SKM-1 treated with dmso at 0.1 percent for 144 hours (cell line): ENCODE measurements at regions not wholly inside any gene's neighbourhood (a gene's known extent, or its start where the extent isn't known, plus 50 kb on each side); places are given as distances from the start of the nearest gene placed in this dataset.

Experiments
- DNase-seq: peaks from one replicate; lab custom pipeline; 2025; ENCODE audit not compliant: unreplicated experiment; lab: John Stamatoyannopoulos, UW

GRCh38 chr13:109670776-109671175, 115.6 kb downstream of the IRS2 start:
- DNase-seq, result no peak

DNA sequence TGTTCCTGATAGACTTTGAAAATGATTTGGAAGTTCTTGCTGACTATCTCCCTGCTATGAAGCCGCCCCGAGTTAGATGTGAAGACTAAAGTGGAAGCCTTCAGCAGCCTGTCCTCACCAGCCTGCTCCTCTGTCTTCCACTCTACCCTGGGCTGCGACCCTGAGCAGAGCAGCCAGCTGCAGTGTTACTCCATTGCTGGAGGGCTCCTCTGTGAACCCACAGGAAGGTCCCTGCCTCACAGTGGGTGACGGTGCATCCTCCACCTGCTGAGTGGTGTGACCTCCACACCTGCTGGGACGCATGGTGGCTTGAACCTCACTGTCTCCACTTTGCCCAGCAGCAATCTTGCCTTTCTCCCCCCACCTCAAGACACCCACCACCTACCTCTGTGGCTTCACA, 116.4 kb downstream of the IRS2 start:
- DNase-seq, result no peak

GRCh38 chr13:109669234-109669612, 117.2 kb downstream of the IRS2 start:
- DNase-seq, result no peak

GRCh38 chr13:109668433-109669233, 117.8 kb downstream of the IRS2 start:
- no peak for DNase-seq

GRCh38 chr13:109667807-109668291, 118.5 kb downstream of the IRS2 start:
- no peak for DNase-seq

GRCh38 chr13:109667056-109667455, 119.3 kb downstream of the IRS2 start:
- no peak for DNase-seq

- no peak for DNase-seq
Observed at GRCh38 chr13:109666656-109667055, 119.7 kb downstream of the IRS2 start.

- no peak for DNase-seq
Observed at GRCh38 chr13:109665781-109666249, 120.6 kb downstream of the IRS2 start.

DNA sequence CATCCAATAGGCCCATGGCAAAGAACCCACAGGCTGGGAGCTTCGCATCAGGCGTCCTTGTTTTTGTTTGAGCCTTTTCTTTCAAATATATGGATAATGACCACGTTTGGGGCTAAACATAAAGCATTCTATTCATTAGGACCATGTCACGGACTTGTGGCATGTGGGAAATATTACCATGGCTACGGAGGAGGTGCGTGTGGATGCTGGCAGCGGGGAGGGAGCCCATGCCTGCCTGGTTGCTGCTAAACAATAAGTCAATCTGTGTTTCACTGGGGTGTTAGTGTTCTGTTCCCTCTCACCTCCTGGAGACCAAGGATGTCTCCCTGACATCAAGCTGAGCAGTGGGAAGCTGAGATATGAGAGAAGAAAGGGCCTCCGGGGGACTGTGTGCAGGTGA, 121.1 kb downstream of the IRS2 start:
- no peak for DNase-seq

DNA sequence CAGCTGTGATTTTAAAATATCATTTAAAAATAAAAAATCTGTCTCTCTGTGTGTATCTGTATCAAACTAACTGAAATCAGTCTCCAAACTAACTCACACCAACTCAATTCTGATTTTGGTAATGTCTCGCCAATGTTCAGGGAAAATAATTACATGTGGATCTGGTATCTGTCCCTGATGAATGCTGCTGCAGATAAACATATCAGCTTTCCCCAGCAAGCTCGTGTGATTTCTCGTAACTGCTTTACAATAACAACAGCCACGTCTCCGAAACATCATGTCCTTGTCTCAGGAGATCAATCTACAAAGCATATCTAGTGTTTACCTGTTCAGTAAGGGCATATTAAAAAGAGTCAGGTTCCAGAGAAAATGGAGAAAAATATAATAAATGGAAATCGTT, 129.0 kb downstream of the IRS2 start:
- DNase-seq, result no peak

DNA sequence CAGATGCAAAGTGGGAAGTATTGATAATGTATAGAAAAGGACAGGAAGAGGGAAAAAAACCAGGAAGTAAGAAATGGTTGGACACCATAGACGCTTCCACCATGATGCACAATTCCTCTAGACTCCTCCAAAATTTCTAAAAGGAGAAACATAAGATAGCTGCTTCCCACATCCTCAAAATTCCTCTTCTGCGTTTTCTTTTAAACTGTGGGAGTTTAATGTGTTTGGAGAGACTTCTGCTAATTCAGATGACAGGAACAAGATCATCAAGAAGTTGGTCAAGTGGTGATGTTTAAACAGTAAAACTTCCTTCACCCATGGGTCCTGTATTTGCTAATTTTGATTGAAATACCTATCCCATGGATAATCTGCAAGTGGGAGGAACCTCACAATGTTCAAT, 130.2 kb downstream of the IRS2 start:
- DNase-seq, result no peak

- DNase-seq, result no peak
Observed at GRCh38 chr13:109655611-109656010, 130.8 kb downstream of the IRS2 start.

DNA sequence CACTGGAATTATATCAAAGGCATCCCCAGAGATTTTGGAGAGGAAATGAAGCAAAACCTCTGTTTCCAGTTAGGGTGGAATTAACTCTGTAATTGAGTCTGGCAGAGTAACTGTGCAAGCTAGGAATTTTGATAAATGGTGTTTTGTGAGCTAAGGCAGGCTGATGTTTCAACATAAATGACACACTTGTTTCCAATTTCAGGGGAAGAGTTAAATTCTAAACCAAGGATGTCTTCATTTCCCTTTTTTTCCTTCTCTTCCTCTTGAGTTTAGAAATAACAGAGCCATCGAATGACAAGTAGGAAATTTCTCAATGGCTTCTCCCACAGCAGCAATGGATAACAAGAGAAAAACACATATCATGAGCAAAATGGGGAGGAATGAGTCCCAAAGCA, 131.2 kb downstream of the IRS2 start:
- peak; percentile 89 for DNase-seq

DNA sequence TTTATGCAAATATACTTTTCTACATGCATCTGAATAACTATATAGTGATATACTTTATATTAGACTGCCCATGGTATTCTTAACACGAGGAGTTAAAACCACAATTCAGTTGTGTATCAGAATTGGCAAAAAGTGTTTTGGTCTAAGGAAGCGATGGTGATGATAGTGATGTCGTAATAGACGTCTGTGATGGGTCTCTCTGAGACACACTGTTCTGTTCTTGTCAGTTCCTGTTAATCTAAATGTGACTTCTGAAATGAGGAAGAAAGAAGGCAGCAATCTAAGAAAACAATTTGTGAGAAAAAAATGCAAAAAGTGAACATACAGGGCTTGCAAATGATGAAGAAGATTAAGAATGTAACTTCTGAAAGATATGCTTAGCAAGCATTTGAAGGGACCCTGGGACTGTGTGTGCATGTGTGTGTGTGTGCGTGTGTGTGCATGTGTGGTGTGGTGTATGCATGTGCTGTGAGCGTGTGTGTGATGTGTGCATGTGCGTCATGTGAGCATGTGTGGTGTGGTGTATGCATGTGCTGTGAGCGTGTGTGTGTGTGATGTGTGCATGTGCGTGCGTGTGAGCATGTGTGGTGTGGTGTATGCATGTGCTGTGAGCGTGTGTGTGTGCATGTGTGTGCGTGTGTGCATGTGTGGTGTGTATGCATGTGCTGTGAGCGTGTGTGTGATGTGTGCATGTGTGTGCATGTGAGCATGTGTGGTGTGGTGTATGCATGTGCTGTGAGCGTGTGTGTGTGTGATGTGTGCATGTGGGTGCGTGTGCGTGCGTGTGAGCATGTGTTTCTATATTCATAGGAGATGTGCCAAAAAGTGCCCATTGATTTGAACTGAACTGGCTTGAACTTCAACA, 131.8 kb downstream of the IRS2 start:
- peak; percentile 97 for DNase-seq

DNA sequence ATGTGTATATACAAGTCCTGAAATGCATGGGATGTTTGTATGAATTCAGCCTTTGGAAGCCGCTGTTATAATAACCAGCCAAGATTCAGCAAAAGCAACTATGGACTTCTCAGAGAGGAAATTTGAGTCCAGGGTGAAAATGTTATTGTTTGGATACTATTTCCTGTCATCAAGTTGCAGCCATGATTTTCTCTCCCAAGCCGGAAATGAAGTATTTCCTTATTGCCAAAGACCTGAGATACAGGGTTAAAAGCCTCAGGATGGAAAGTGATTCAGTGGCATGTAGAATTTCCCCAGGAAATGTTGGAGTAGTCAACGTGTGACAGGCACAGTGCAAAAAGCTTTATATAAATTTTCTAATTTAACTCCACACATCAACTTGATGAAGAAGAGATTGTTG, 133.9 kb downstream of the IRS2 start:
- DNase-seq, result peak; percentile 8

DNA sequence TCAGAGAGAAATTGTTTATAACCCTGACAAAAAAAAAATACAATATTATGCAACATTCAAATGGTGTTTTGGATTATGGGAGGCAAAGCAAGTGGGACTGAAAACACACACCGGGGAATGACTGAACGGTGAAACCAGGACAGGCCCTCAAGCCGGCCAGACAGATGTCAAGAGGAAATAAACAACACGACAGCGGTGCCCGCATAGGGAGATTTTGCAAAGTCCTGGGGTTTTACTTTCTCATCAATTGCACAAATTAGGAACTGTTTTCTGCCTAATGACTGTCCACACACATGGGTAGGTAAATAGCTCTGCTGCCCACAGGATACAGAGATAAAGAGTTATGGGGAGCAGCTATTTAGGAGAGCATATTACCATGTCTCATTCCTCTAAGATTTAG, 134.5 kb downstream of the IRS2 start:
- peak; percentile 20 for DNase-seq

GRCh38 chr13:109651311-109651710, 135.1 kb downstream of the IRS2 start:
- DNase-seq, result no peak

GRCh38 chr13:109650861-109651260, 135.5 kb downstream of the IRS2 start:
- DNase-seq, result no peak

- DNase-seq, result no peak
Observed at GRCh38 chr13:109649713-109650112, 136.7 kb downstream of the IRS2 start.

DNA sequence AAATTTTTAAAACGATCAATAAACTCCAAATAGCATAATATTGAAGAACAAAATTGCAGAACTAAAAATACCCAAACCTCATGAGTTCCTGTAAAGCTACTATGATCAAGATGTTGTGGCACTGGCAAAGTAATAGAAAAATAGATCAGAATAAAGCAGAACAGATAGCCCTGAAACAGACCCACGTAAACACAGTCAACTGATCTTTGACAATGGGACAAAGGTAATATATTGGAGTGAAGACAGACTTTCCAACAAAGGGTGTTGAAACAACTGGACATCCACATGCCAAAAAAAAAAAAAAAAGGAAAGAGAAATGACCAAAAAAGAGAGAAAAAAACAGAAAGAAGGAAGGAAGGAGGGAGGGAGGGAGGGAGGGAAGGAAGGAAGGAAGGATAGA, 138.7 kb downstream of the IRS2 start:
- no peak for DNase-seq

GRCh38 chr13:109647053-109647452, 139.3 kb downstream of the IRS2 start:
- DNase-seq, result no peak

- DNase-seq, result no peak
Observed at GRCh38 chr13:109646423-109646822, 140.0 kb downstream of the IRS2 start.
